OCI-LY7 (cell line): ENCODE measurements at regions not wholly inside any gene's neighbourhood (a gene's known extent, or its start where the extent isn't known, plus 50 kb on each side); places are given as distances from the start of the nearest gene placed in this dataset.

Source experiments
- BruUV-seq: library from RNA; stranded (reverse); fragments of 400-500 nt; replicated peaks from 2 replicates; lab custom pipeline; 2021; lab: Mats Ljungman, UMichigan
- CTCF ChIA-PET: fragments of 300-600 bp; sonication (Branson Sonifier 250); formaldehyde crosslinking; loops from one replicate; lab custom pipeline; 2022; ENCODE audit warnings: antibody characterized with exemption; ENCODE audit not compliant: unreplicated experiment; lab: Charles Lee
- POLR2A ChIA-PET: fragments of 300-600 bp; sonication (Branson Sonifier 250); formaldehyde crosslinking; loops from one replicate; lab custom pipeline; 2022; ENCODE audit warnings: antibody characterized with exemption; lab: Charles Lee
- DNase-seq: peaks from one replicate; pipeline ENCODE4 v3.0.0-alpha.2; 2015; ENCODE audit warnings: low spot score
- H2AFZ ChIP-seq: fragments of 200-600 bp; sonication (generic), shearing (Covaris generic); 2 replicates; pipeline ENCODE4 v1.6.1; 2014; ENCODE audit warnings: mild to moderate bottlenecking, antibody characterized with exemption, low read length, moderate library complexity
- H3K27ac ChIP-seq: fragments of 200-600 bp; sonication (generic); 2 replicates; pipeline ENCODE4 v1.5.1; 2014; ENCODE audit warnings: mixed run types, low read depth, mild to moderate bottlenecking, moderate library complexity, low read length, inconsistent platforms; ENCODE audit not compliant: poor library complexity, severe bottlenecking
- H3K36me3 ChIP-seq: fragments of 200-600 bp; sonication (generic); 2 replicates; pipeline ENCODE4 v1.6.1; 2014; ENCODE audit warnings: mild to moderate bottlenecking, antibody characterized with exemption, low read length, moderate library complexity, mixed read lengths; ENCODE audit not compliant: insufficient read depth
- H3K4me1 ChIP-seq: fragments of 200-600 bp; sonication (generic); 2 replicates; pipeline ENCODE4 v1.5.1; 2014; ENCODE audit warnings: mild to moderate bottlenecking, low read length; ENCODE audit not compliant: insufficient read depth, poor library complexity, severe bottlenecking
- H3K4me2 ChIP-seq: fragments of 200-600 bp; sonication (generic); 2 replicates; pipeline ENCODE4 v1.6.1; 2014; ENCODE audit warnings: mild to moderate bottlenecking, low read length
- H3K4me3 ChIP-seq: fragments of 200-600 bp; sonication (generic); 2 replicates; pipeline ENCODE4 v1.5.1; 2014; ENCODE audit warnings: mild to moderate bottlenecking, low read depth, low read length; ENCODE audit not compliant: poor library complexity, severe bottlenecking
- H3K79me2 ChIP-seq: fragments of 200-600 bp; sonication (generic); 2 replicates; pipeline ENCODE4 v1.6.1; 2016; ENCODE audit warnings: low read depth, mild to moderate bottlenecking, low read length, moderate library complexity, mixed read lengths; ENCODE audit not compliant: insufficient read depth
- H3K9me2 ChIP-seq: fragments of 200-600 bp; sonication (generic); 2 replicates; pipeline ENCODE4 v1.6.1; 2016; ENCODE audit warnings: mild to moderate bottlenecking, low read length, mixed read lengths; ENCODE audit not compliant: insufficient read depth
- H3K9me3 ChIP-seq: fragments of 200-600 bp; sonication (generic); 2 replicates; pipeline ENCODE4 v1.6.1; 2014; ENCODE audit warnings: mild to moderate bottlenecking, mixed run types, low read length, mixed read lengths
- H4K20me1 ChIP-seq: fragments of 200-600 bp; sonication (generic); 2 replicates; pipeline ENCODE4 v1.6.1; 2014; ENCODE audit warnings: mild to moderate bottlenecking, antibody characterized with exemption, low read length, moderate library complexity, mixed read lengths; ENCODE audit not compliant: insufficient read depth
- CTCF ChIP-seq: fragments of 200-600 bp; sonication (generic); conservative IDR thresholded peaks from 2 replicates; pipeline ENCODE4 v1.5.1; 2014; ENCODE audit warnings: mild to moderate bottlenecking, antibody characterized with exemption, low read length, moderate library complexity, mixed read lengths
- EZH2phosphoT487 ChIP-seq: fragments of 200-600 bp; sonication (generic); IDR thresholded peaks from 2 replicates; pipeline ENCODE4 v1.6.1; 2018; ENCODE audit warnings: low read depth, borderline replicate concordance, mild to moderate bottlenecking, mixed run types, antibody characterized with exemption, low read length, moderate library complexity, mixed read lengths
- intact Hi-C: fragments of 100-400 bp; cut with micrococcal nuclease; formaldehyde crosslinking; loops from one replicate; pipeline ENCODE4 v1.10.0; 2022; ENCODE audit not compliant: unreplicated experiment

- intact Hi-C loops: no loop called here
- H3K4me3 ChIP-seq: no peak overlapping the region
- H3K4me2 ChIP-seq: no peak overlapping the region
- H3K79me2 ChIP-seq: no peaks in the 10 kb centered on the region
- H3K9me3 ChIP-seq: no peaks in the 10 kb centered on the region
- no peaks in the 10 kb centered on the region for H4K20me1 ChIP-seq
- ChIA-PET CTCF (no interaction called here), POLR2A (no interaction called here)
- no peaks in the 10 kb centered on the region for H3K36me3 ChIP-seq
- no TSS peak for BruUV-seq
- no peaks in the 10 kb centered on the region for H3K4me1 ChIP-seq
- H3K27ac ChIP-seq: no peak overlapping the region
- TF ChIP-seq EZH2phosphoT487: no peak
- no peak for TF ChIP-seq CTCF
- DNase-seq: no peak
- no peak overlapping the region for H2AFZ ChIP-seq
- H3K9me2 ChIP-seq: no peaks in the 10 kb centered on the region
Observed at GRCh38 chr2:115913921-115914320, 1471.5 kb downstream of the DPP10 start.

DNA sequence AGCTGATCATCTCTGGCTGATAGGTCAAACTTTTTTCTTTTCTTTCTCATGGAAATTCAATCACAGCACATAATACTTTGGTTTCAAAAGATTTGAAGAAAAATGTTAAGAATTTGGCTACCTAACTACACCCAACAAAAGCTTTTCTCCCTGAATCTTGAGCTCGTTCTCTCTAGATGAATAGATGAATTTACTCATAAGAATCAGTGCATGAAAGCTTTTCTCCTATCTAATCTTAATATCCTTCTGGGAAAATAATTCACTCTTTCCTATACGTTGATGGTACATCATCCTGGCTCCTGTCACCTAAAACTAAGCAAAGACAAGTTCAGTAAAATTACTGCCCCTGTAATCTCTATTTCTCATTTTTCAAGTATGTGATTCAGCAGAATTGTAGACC is 1479.1 kb downstream of the DPP10 start:
- no peak overlapping the region for H3K27ac ChIP-seq
- DNase-seq: no peak
- ChIA-PET CTCF (no interaction called here), POLR2A (interaction anchor here (1.1 kb wide), 1 partner anchor 12 kb away, joined by 3 read pairs; no protein-coding TSS in a partner anchor)
- H3K4me1 ChIP-seq: no peaks in the 10 kb centered on the region
- H3K79me2 ChIP-seq: no peaks in the 10 kb centered on the region
- intact Hi-C loops: no loop called here
- BruUV-seq: no TSS peak
- H3K4me3 ChIP-seq: no peak overlapping the region
- H3K9me3 ChIP-seq: no peaks in the 10 kb centered on the region
- H3K9me2 ChIP-seq: no peaks in the 10 kb centered on the region
- H2AFZ ChIP-seq: no peak overlapping the region
- no peaks in the 10 kb centered on the region for H3K36me3 ChIP-seq
- no peak overlapping the region for H3K4me2 ChIP-seq
- TF ChIP-seq EZH2phosphoT487: no peak
- no peak for TF ChIP-seq CTCF
- H4K20me1 ChIP-seq: no peaks in the 10 kb centered on the region

- ChIA-PET POLR2A (no interaction called here), CTCF (no interaction called here)
- Histone ChIP-seq H3K27ac (no peak overlapping the region), H3K4me1 (no peaks in the 10 kb centered on the region), H3K9me3 (no peaks in the 10 kb centered on the region), H4K20me1 (no peaks in the 10 kb centered on the region), H2AFZ (no peak overlapping the region), H3K36me3 (no peaks in the 10 kb centered on the region), H3K9me2 (no peaks in the 10 kb centered on the region), H3K4me2 (no peak overlapping the region), H3K79me2 (no peaks in the 10 kb centered on the region), H3K4me3 (no peak overlapping the region)
- intact Hi-C loops: no loop called here
- no peak for DNase-seq
- no TSS peak for BruUV-seq
- TF ChIP-seq EZH2phosphoT487 (no peak), CTCF (no peak)
Observed at GRCh38 chr2:115939902-115940301, 1497.5 kb downstream of the DPP10 start.
